IMR-90 (cell line): ENCODE measurements at regions not wholly inside any gene's neighbourhood (a gene's known extent, or its start where the extent isn't known, plus 50 kb on each side); places are given as distances from the start of the nearest gene placed in this dataset.
A peak's percentile ranks its signal among the peaks of the same experiment; 100 is the strongest.

Experiments
- BHLHE40 ChIP-seq: fragments of 150-350 bp; IDR thresholded peaks from 2 replicates; pipeline ENCODE4 v1.6.1; 2016; ENCODE audit warnings: mild to moderate bottlenecking, low read depth, low read length
- CEBPB ChIP-seq: IDR thresholded peaks from 2 replicates; pipeline ENCODE4 v1.6.1; 2012; ENCODE audit warnings: low read depth, low read length, improper control_type of control experiment
- CHD1 ChIP-seq: IDR thresholded peaks from 2 replicates; pipeline ENCODE4 v1.6.1; 2012; ENCODE audit warnings: low read depth, low read length, improper control_type of control experiment
- CTCF ChIP-seq: conservative IDR thresholded peaks from 2 replicates; pipeline ENCODE4 v1.5.1; 2012; ENCODE audit warnings: mild to moderate bottlenecking, low read depth, low read length, improper control_type of control experiment
- MAFK ChIP-seq: IDR thresholded peaks from 2 replicates; pipeline ENCODE4 v1.6.1; 2012; ENCODE audit warnings: low read depth, low read length, improper control_type of control experiment
- MXI1 ChIP-seq: IDR thresholded peaks from 2 replicates; pipeline ENCODE4 v1.6.1; 2012; ENCODE audit warnings: low read depth, mild to moderate bottlenecking, low read length, moderate library complexity, borderline replicate concordance
- NFE2L2 ChIP-seq: fragments of 150-350 bp; IDR thresholded peaks from 2 replicates; pipeline ENCODE4 v1.6.1; 2016; ENCODE audit warnings: low read depth, mild to moderate bottlenecking, low read length
- POLR2A ChIP-seq: IDR thresholded peaks from 2 replicates; pipeline ENCODE4 v1.6.1; 2012; ENCODE audit warnings: mild to moderate bottlenecking, low read depth, low read length
- RAD21 ChIP-seq: IDR thresholded peaks from 2 replicates; pipeline ENCODE4 v1.6.1; 2012; ENCODE audit warnings: low read length, improper control_type of control experiment
- RCOR1 ChIP-seq: IDR thresholded peaks from 2 replicates; pipeline ENCODE4 v1.6.1; 2012; ENCODE audit warnings: mild to moderate bottlenecking, low read length, improper control_type of control experiment; ENCODE audit not compliant: insufficient replicate concordance
- RFX5 ChIP-seq: IDR thresholded peaks from 2 replicates; pipeline ENCODE4 v1.8.0; 2012; ENCODE audit warnings: low read depth, mild to moderate bottlenecking, low read length, moderate library complexity
- SMC3 ChIP-seq: fragments of 150-350 bp; IDR thresholded peaks from 2 replicates; pipeline ENCODE4 v1.6.1; 2016; ENCODE audit warnings: low read depth, mild to moderate bottlenecking, antibody characterized with exemption, low read length, moderate library complexity
- TF ChIP-seq, protein P1 (sequence below): fragments of 150-350 bp; IDR thresholded peaks from 2 replicates; pipeline ENCODE4 v1.6.1; 2017; ENCODE audit warnings: mild to moderate bottlenecking, antibody characterized with exemption, low read length, low read depth
- TF ChIP-seq, protein P2 (sequence below): fragments of 150-350 bp; IDR thresholded peaks from 2 replicates; pipeline ENCODE4 v1.6.1; 2016; ENCODE audit warnings: low read depth, mild to moderate bottlenecking, low read length, moderate library complexity, borderline replicate concordance

- TF ChIP-seq CTCF (peak; percentile 98), RAD21 (peak; percentile 95), RFX5 (no peak), POLR2A (no peak), BHLHE40 (no peak), CEBPB (no peak), SMC3 (peak; percentile 91), RCOR1 (no peak), CHD1 (no peak), MAFK (no peak), MXI1 (no peak), NFE2L2 (no peak)
- TF ChIP-seq, protein P1, sequence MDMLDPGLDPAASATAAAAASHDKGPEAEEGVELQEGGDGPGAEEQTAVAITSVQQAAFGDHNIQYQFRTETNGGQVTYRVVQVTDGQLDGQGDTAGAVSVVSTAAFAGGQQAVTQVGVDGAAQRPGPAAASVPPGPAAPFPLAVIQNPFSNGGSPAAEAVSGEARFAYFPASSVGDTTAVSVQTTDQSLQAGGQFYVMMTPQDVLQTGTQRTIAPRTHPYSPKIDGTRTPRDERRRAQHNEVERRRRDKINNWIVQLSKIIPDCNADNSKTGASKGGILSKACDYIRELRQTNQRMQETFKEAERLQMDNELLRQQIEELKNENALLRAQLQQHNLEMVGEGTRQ, result no peak
- TF ChIP-seq, protein P2, sequence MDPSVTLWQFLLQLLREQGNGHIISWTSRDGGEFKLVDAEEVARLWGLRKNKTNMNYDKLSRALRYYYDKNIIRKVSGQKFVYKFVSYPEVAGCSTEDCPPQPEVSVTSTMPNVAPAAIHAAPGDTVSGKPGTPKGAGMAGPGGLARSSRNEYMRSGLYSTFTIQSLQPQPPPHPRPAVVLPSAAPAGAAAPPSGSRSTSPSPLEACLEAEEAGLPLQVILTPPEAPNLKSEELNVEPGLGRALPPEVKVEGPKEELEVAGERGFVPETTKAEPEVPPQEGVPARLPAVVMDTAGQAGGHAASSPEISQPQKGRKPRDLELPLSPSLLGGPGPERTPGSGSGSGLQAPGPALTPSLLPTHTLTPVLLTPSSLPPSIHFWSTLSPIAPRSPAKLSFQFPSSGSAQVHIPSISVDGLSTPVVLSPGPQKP, result no peak
These were observed 253.0 kb upstream of the RASGRP1 start for GRCh38 chr15:38817427-38818156.
